Keratinocyte (primary cell): ENCODE measurements at regions not wholly inside any gene's neighbourhood (a gene's known extent, or its start where the extent isn't known, plus 50 kb on each side); places are given as distances from the start of the nearest gene placed in this dataset.

Source experiments
- CTCF ChIP-seq, 3 experiments: IDR thresholded peaks in 1 of 3; conservative IDR thresholded peaks in 1 of 3; optimal IDR thresholded peaks in 1 of 3; 2 replicates in 2 of 3; 3 replicates in 1 of 3; pipeline versions ENCODE3 to v1.5.1; 2011; ENCODE audit warnings: low read length in 3 of 3, mild to moderate bottlenecking in 3 of 3, moderate library complexity in 2 of 3, control low read depth in 1 of 3, inconsistent platforms in 1 of 3; ENCODE audit not compliant: insufficient read depth in 2 of 3; ENCODE audit errors: extremely low read depth in 1 of 3
- EZH2 ChIP-seq: IDR thresholded peaks from one replicate; pipeline ENCODE4 v1.6.1; 2012; ENCODE audit warnings: inconsistent platforms, mild to moderate bottlenecking, low read length, moderate library complexity

GRCh38 chr12:27388650-27389049, 56.0 kb downstream of the BMAL2 start:
- TF ChIP-seq CTCF (optimal IDR thresholded peaks at IDR 0.05 in 1 of 3, IDR thresholded peaks at IDR 0.05 in 1 of 3, conservative IDR thresholded peaks at IDR 0.05 in 1 of 3; ENCODE audit: extremely low read depth in 1 of 3, insufficient read depth in 2 of 3, low read length in 3 of 3), result no peak
- TF ChIP-seq EZH2, result no peak
